ENCODE measurements at regions not wholly inside any gene's neighbourhood (a gene's known extent, or its start where the extent isn't known, plus 50 kb on each side); places are given as distances from the start of the nearest gene placed in this dataset.
A peak's percentile ranks its signal among the peaks of the same experiment; 100 is the strongest.

GRCh38 chr16:22678311-22678710 is 135.7 kb upstream of the HS3ST2 start:
- Mint-ChIP-seq H3K27me3 (peaks cover 7 to 22% (median 9%) of the 10 kb centered on the region in 5 donors), H3K4me3 (no peak overlapping the region), H3K36me3 (no peaks in the 10 kb centered on the region), H3K4me1 (no peaks in the 10 kb centered on the region), H3K9me3 (no peaks in the 10 kb centered on the region), H3K27ac (no peak overlapping the region)
- ATAC-seq = no peak
- no peak for DNase-seq
- POLR2A ChIA-PET = no interaction called here

GRCh38 chr16:22681554-22682291 is 132.2 kb upstream of the HS3ST2 start:
- DNase-seq = no peak
- Mint-ChIP-seq H3K27ac (no peak overlapping the region), H3K27me3 (peaks cover 15 to 48% (median 19%) of the 10 kb centered on the region in 5 donors), H3K4me3 (no peak overlapping the region), H3K36me3 (peaks cover 0 to 4% (median 3%) of the 10 kb centered on the region in 3 donors), H3K9me3 (peaks cover 0 to 10% (median 3%) of the 10 kb centered on the region in 9 donors), H3K4me1 (peaks cover 0 to 11% (median 3%) of the 10 kb centered on the region in 4 donors)
- POLR2A ChIA-PET = no interaction called here
- no peak for ATAC-seq

DNA sequence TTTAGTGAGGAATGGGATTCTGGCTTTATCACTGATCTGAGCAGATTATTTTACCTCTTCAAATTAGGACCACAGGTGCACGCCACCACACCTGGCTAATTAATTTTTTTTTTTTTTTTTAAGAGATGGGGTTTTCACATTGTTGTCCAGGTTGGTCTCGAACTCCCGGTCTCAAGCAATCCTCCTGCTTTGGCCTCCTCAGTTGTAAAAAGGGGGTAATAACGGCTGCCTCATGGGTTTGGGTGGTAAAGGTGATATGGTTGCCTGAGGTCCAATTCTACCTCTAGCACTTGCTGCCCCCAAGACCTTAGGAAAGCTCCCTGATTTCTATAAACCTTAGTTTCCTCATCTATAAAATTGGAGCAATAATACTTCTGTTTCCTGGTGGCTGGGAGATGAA is 130.7 kb upstream of the HS3ST2 start:
- Mint-ChIP-seq H3K27ac (no peak overlapping the region), H3K27me3 (peaks cover 13 to 48% (median 17%) of the 10 kb centered on the region in 5 donors), H3K4me1 (peaks cover 0 to 11% (median 3%) of the 10 kb centered on the region in 4 donors), H3K36me3 (peaks cover 0 to 9% (median 9%) of the 10 kb centered on the region in 3 donors), H3K9me3 (peaks cover 0 to 19% (median 8%) of the 10 kb centered on the region in 9 donors), H3K4me3 (no peak overlapping the region)
- POLR2A ChIA-PET = interaction anchor here (0.6 kb wide), 1 partner anchor 164 kb away, joined by 3 read pairs; no protein-coding TSS in a partner anchor
- ATAC-seq (no peak), DNase-seq (no peak)

GRCh38 chr16:22683730-22684573 is 130.0 kb upstream of the HS3ST2 start:
- DNase-seq (no peak), ATAC-seq (no peak)
- H3K27ac Mint-ChIP-seq = no peak overlapping the region
- peaks cover 0 to 19% (median 8%) of the 10 kb centered on the region in 9 donors for H3K9me3 Mint-ChIP-seq
- peaks cover 0 to 11% (median 3%) of the 10 kb centered on the region in 4 donors for H3K4me1 Mint-ChIP-seq
- peaks cover 13 to 48% (median 17%) of the 10 kb centered on the region in 5 donors for H3K27me3 Mint-ChIP-seq
- peaks cover 0 to 9% (median 9%) of the 10 kb centered on the region in 3 donors for H3K36me3 Mint-ChIP-seq
- H3K4me3 Mint-ChIP-seq = no peak overlapping the region
- POLR2A ChIA-PET = interaction anchor here (0.6 kb wide), 1 partner anchor 164 kb away, joined by 3 read pairs; no protein-coding TSS in a partner anchor

GRCh38 chr16:22684574-22685458 is 129.1 kb upstream of the HS3ST2 start:
- Mint-ChIP-seq H3K27me3 (peaks cover 13 to 48% (median 17%) of the 10 kb centered on the region in 5 donors), H3K27ac (peak overlapping the region in 1 of 10 donors; percentile 14), H3K9me3 (peaks cover 0 to 19% (median 8%) of the 10 kb centered on the region in 9 donors), H3K36me3 (peaks cover 0 to 9% (median 9%) of the 10 kb centered on the region in 3 donors), H3K4me3 (no peak overlapping the region), H3K4me1 (peaks cover 0 to 11% (median 3%) of the 10 kb centered on the region in 4 donors)
- DNase-seq = no peak
- POLR2A ChIA-PET = no interaction called here
- ATAC-seq = no peak

DNA sequence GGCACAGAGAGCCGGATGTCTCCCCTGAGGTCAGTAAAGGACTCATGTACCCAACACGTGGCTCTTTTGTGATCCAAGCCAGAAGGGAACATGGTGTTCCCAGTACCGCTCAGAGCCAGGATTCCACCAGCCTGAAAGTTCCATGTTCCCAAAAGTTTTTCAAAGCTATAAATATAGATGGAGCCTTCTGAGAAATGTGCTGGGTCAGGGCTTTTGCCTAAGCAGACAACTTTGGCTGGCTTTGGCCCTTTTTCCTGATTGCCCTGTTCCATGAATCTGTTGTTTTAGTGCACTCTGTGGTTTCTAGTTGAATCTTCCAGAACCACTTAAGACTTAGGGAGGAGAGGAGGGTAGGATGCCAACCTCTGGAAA is 128.5 kb upstream of the HS3ST2 start:
- Mint-ChIP-seq H3K36me3 (peaks cover 0 to 9% (median 9%) of the 10 kb centered on the region in 3 donors), H3K9me3 (peaks cover 0 to 19% (median 8%) of the 10 kb centered on the region in 9 donors), H3K27ac (no peak overlapping the region), H3K4me1 (peaks cover 0 to 11% (median 3%) of the 10 kb centered on the region in 4 donors), H3K4me3 (no peak overlapping the region), H3K27me3 (peaks cover 13 to 48% (median 17%) of the 10 kb centered on the region in 5 donors)
- no peak for DNase-seq
- no peak for ATAC-seq
- POLR2A ChIA-PET = no interaction called here

- DNase-seq (no peak), ATAC-seq (no peak)
- POLR2A ChIA-PET = no interaction called here
- Mint-ChIP-seq H3K27ac (no peak overlapping the region), H3K4me3 (no peak overlapping the region), H3K27me3 (peaks cover 10 to 39% (median 12%) of the 10 kb centered on the region in 5 donors), H3K9me3 (peaks cover 0 to 19% (median 8%) of the 10 kb centered on the region in 9 donors), H3K4me1 (peaks cover 0 to 11% (median 3%) of the 10 kb centered on the region in 4 donors), H3K36me3 (peaks cover 0 to 9% (median 9%) of the 10 kb centered on the region in 3 donors)
Observed at GRCh38 chr16:22687031-22687530, 126.9 kb upstream of the HS3ST2 start.

GRCh38 chr16:22688463-22688862 is 125.5 kb upstream of the HS3ST2 start:
- Mint-ChIP-seq H3K9me3 (peaks cover 0 to 19% (median 8%) of the 10 kb centered on the region in 9 donors), H3K36me3 (peaks cover 0 to 9% (median 9%) of the 10 kb centered on the region in 3 donors), H3K4me3 (no peak overlapping the region), H3K4me1 (peaks cover 0 to 11% (median 3%) of the 10 kb centered on the region in 4 donors), H3K27me3 (peaks cover 8 to 25% (median 8%) of the 10 kb centered on the region in 5 donors), H3K27ac (no peak overlapping the region)
- DNase-seq (no peak), ATAC-seq (no peak)
- POLR2A ChIA-PET = no interaction called here

- no peak overlapping the region for H3K4me3 Mint-ChIP-seq
- H3K27me3 Mint-ChIP-seq = peaks cover 5 to 20% (median 5%) of the 10 kb centered on the region in 5 donors
- H3K36me3 Mint-ChIP-seq = peaks cover 0 to 9% (median 9%) of the 10 kb centered on the region in 3 donors
- POLR2A ChIA-PET = no interaction called here
- DNase-seq (no peak), ATAC-seq (no peak)
- H3K4me1 Mint-ChIP-seq = peaks cover 0 to 11% (median 3%) of the 10 kb centered on the region in 4 donors
- no peak overlapping the region for H3K27ac Mint-ChIP-seq
- peaks cover 0 to 19% (median 8%) of the 10 kb centered on the region in 9 donors for H3K9me3 Mint-ChIP-seq
Observed at GRCh38 chr16:22688930-22689329, 125.0 kb upstream of the HS3ST2 start.

DNA sequence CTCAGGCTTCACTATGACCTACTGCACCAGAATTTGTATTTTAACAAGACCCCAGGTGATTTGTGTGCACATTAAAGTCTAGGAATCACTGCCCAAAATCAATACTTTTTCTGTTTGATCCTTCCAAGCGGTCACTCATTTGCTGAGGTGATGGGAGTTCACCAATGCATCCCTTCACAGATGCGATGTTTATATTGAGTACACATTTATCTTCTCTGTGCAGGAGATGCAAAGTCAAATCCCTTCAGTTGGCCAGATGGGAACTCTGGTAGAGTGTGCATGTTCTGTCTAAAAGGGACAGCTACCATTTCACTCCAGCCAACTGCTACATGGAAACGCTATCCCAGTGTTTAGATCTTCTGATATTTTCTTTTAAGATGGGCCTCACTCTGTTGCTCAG is 122.6 kb upstream of the HS3ST2 start:
- peaks cover 0 to 6% (median 5%) of the 10 kb centered on the region in 3 donors for H3K36me3 Mint-ChIP-seq
- H3K4me3 Mint-ChIP-seq = no peak overlapping the region
- POLR2A ChIA-PET = no interaction called here
- ATAC-seq (no peak), DNase-seq (no peak)
- no peaks in the 10 kb centered on the region for H3K4me1 Mint-ChIP-seq
- H3K9me3 Mint-ChIP-seq = peaks cover 0 to 10% (median 5%) of the 10 kb centered on the region in 9 donors
- no peak overlapping the region for H3K27ac Mint-ChIP-seq
- H3K27me3 Mint-ChIP-seq = peaks cover 0 to 5% (median 0%) of the 10 kb centered on the region in 5 donors

DNA sequence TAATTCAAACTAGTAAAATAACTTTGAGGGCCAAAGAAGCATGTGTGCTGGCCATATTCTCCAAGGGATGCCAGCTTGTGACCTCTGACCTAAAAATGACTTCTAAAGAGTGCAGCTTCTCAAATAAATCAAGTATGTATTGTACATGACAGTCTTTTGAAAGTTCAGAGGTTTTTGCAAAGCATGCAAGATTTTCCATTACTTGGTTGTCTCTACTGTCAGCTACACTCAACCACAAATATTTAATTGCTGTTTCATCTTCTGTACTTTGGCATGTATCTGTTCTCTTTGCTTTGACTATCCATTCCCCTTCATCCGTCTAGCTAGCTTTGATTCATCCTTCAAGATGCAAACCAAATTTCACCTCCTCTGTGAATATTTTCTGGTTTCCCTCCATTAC is 121.9 kb upstream of the HS3ST2 start:
- Mint-ChIP-seq H3K4me3 (no peak overlapping the region), H3K27me3 (peaks cover 0 to 8% (median 2%) of the 10 kb centered on the region in 5 donors), H3K27ac (no peak overlapping the region), H3K9me3 (peaks cover 0 to 6% (median 2%) of the 10 kb centered on the region in 9 donors), H3K36me3 (peaks cover 0 to 5% (median 2%) of the 10 kb centered on the region in 3 donors), H3K4me1 (no peaks in the 10 kb centered on the region)
- ATAC-seq (no peak), DNase-seq (no peak)
- POLR2A ChIA-PET = no interaction called here
